Astrocyte (in vitro differentiated cells and primary cell): ENCODE measurements at regions not wholly inside any gene's neighbourhood (a gene's known extent, or its start where the extent isn't known, plus 50 kb on each side); places are given as distances from the start of the nearest gene placed in this dataset.

Experiments
- EZH2 ChIP-seq: IDR thresholded peaks from 2 replicates; pipeline ENCODE4 v1.6.1; 2012; ENCODE audit warnings: mild to moderate bottlenecking, low read length, inconsistent platforms; ENCODE audit not compliant: insufficient read depth
- TF ChIP-seq, protein P1 (sequence below): IDR thresholded peaks from 2 replicates; pipeline ENCODE4 v1.5.1; 2011; ENCODE audit warnings: low read depth, mild to moderate bottlenecking, inconsistent platforms, low read length, moderate library complexity; ENCODE audit not compliant: insufficient read depth

DNA sequence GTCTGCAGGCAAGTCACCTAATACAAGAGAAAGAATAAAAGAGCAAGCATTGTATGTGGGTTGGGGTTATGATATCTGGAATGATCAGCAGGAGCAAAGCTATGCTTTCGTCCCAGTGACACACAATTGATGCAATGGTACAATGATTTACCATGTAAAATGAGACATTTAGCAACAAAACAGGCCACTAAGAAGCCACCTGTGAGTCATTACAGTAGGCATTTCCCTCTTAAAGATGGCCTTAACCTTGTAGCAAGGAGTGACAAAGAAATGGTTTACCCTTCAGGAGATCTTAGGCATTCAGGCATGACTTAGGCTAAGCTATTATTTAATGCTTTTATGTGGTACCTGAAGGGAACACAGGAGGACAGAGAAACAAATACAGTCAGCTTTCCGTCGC is 373.3 kb upstream of the RBMS3 start:
- TF ChIP-seq EZH2, result no peak
- TF ChIP-seq, protein P1, sequence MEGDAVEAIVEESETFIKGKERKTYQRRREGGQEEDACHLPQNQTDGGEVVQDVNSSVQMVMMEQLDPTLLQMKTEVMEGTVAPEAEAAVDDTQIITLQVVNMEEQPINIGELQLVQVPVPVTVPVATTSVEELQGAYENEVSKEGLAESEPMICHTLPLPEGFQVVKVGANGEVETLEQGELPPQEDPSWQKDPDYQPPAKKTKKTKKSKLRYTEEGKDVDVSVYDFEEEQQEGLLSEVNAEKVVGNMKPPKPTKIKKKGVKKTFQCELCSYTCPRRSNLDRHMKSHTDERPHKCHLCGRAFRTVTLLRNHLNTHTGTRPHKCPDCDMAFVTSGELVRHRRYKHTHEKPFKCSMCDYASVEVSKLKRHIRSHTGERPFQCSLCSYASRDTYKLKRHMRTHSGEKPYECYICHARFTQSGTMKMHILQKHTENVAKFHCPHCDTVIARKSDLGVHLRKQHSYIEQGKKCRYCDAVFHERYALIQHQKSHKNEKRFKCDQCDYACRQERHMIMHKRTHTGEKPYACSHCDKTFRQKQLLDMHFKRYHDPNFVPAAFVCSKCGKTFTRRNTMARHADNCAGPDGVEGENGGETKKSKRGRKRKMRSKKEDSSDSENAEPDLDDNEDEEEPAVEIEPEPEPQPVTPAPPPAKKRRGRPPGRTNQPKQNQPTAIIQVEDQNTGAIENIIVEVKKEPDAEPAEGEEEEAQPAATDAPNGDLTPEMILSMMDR, result no peak
